Fibroblast of lung (primary cell): ENCODE measurements at regions not wholly inside any gene's neighbourhood (a gene's known extent, or its start where the extent isn't known, plus 50 kb on each side); places are given as distances from the start of the nearest gene placed in this dataset.

Source experiments
- DNase-seq, 2 donors: peaks; one replicate each; pipeline versions ENCODE4 v3.0.0 to v3.0.0-alpha.2; 2010; ENCODE audit warnings: low read depth in 2 of 2
- H2AFZ ChIP-seq: 2 replicates; pipeline ENCODE4 v1.5.1; 2012; ENCODE audit warnings: low read length, control low read depth, inconsistent platforms
- H3K27ac ChIP-seq: 2 replicates; pipeline ENCODE4 v1.5.1; 2011; ENCODE audit warnings: low read length, control low read depth; ENCODE audit not compliant: insufficient read depth
- H3K27me3 ChIP-seq: 2 replicates; pipeline ENCODE4 v1.5.1; 2011; ENCODE audit warnings: mild to moderate bottlenecking, low read length; ENCODE audit not compliant: control insufficient read depth, insufficient read depth
- H3K36me3 ChIP-seq: 2 replicates; pipeline ENCODE4 v1.5.1; 2011; ENCODE audit warnings: low read length; ENCODE audit not compliant: control insufficient read depth, insufficient read depth
- H3K4me1 ChIP-seq: 2 replicates; pipeline ENCODE4 v1.5.1; 2011; ENCODE audit warnings: low read length; ENCODE audit not compliant: control insufficient read depth, insufficient read depth; ENCODE audit errors: extremely low read depth
- H3K4me2 ChIP-seq: 2 replicates; pipeline ENCODE4 v1.5.1; 2011; ENCODE audit warnings: low read length, control low read depth; ENCODE audit not compliant: insufficient read depth; ENCODE audit errors: extremely low read depth
- H3K4me3 ChIP-seq, 4 experiments: fragments of 200-600 bp in 1 of 4; sonication (generic) in 1 of 4; replicated peaks in 1 of 4; 2 replicates each; pipeline ENCODE4 v1.5.1; 2011 to 2016; ENCODE audit warnings: low read length in 4 of 4, low read depth in 3 of 4, mild to moderate bottlenecking in 3 of 4, control low read depth in 2 of 4, inconsistent platforms in 1 of 4, mixed read lengths in 1 of 4; ENCODE audit not compliant: insufficient read depth in 1 of 4; ENCODE audit errors: control extremely low read depth in 1 of 4
- H3K79me2 ChIP-seq: 2 replicates; pipeline ENCODE4 v1.5.1; 2012; ENCODE audit warnings: mild to moderate bottlenecking, low read length, inconsistent platforms; ENCODE audit not compliant: control insufficient read depth, insufficient read depth
- H3K9ac ChIP-seq: 2 replicates; pipeline ENCODE4 v1.5.1; 2011; ENCODE audit warnings: mild to moderate bottlenecking, low read length, control low read depth; ENCODE audit not compliant: insufficient read depth
- H3K9me3 ChIP-seq: 2 replicates; pipeline ENCODE4 v1.5.1; 2012; ENCODE audit warnings: low read depth, low read length; ENCODE audit not compliant: control insufficient read depth, insufficient read depth
- H4K20me1 ChIP-seq: 2 replicates; pipeline ENCODE4 v1.5.1; 2011; ENCODE audit warnings: low read length; ENCODE audit not compliant: control insufficient read depth, insufficient read depth; ENCODE audit errors: extremely low read depth
- CTCF ChIP-seq, 2 donors: IDR thresholded peaks in 1 of 2; conservative IDR thresholded peaks in 1 of 2; 1 replicate in 1 of 2; 2 replicates in 1 of 2; pipeline ENCODE4 v1.5.1; 2011 to 2012; ENCODE audit warnings: low read length in 2 of 2, control low read depth in 1 of 2, inconsistent platforms in 1 of 2, low read depth in 1 of 2, mild to moderate bottlenecking in 1 of 2
- EZH2 ChIP-seq: IDR thresholded peaks from 2 replicates; pipeline ENCODE4 v1.5.1; 2012; ENCODE audit warnings: low read length, control low read depth, mild to moderate bottlenecking; ENCODE audit errors: missing control alignments

- Histone ChIP-seq H3K4me1 (no peaks in the 10 kb centered on the region), H3K4me2 (no peak overlapping the region), H3K9ac (no peak overlapping the region), H3K79me2 (no peaks in the 10 kb centered on the region), H3K36me3 (no peaks in the 10 kb centered on the region), H2AFZ (no peak overlapping the region), H4K20me1 (no peaks in the 10 kb centered on the region), H3K27me3 (no peaks in the 10 kb centered on the region), H3K4me3 (no peak overlapping the region), H3K27ac (no peak overlapping the region), H3K9me3 (no peaks in the 10 kb centered on the region)
- TF ChIP-seq EZH2 = no peak
- no peak for TF ChIP-seq CTCF (conservative IDR thresholded peaks at IDR 0.05 in 1 of 2, IDR thresholded peaks at IDR 0.05 in 1 of 2; ENCODE audit: low read depth in 1 of 2, low read length in 2 of 2)
- no peak for DNase-seq
These were observed 142.0 kb upstream of the SPOPL start for GRCh38 chr2:138359532-138359931.

- H3K27me3 ChIP-seq = no peaks in the 10 kb centered on the region
- H3K79me2 ChIP-seq = no peaks in the 10 kb centered on the region
- no peak overlapping the region for H3K9ac ChIP-seq
- H3K4me1 ChIP-seq = no peaks in the 10 kb centered on the region
- no peaks in the 10 kb centered on the region for H3K36me3 ChIP-seq
- H3K27ac ChIP-seq = no peak overlapping the region
- H3K4me3 ChIP-seq = no peak overlapping the region
- peak; percentile 39 to 77 for DNase-seq
- TF ChIP-seq EZH2 = no peak
- no peak for TF ChIP-seq CTCF (conservative IDR thresholded peaks at IDR 0.05 in 1 of 2, IDR thresholded peaks at IDR 0.05 in 1 of 2; ENCODE audit: low read depth in 1 of 2, low read length in 2 of 2)
- no peak overlapping the region for H3K4me2 ChIP-seq
- no peak overlapping the region for H2AFZ ChIP-seq
- no peaks in the 10 kb centered on the region for H4K20me1 ChIP-seq
- H3K9me3 ChIP-seq = no peaks in the 10 kb centered on the region
These were observed 136.9 kb upstream of the SPOPL start for GRCh38 chr2:138364554-138365162.

- TF ChIP-seq EZH2 (no peak), CTCF (conservative IDR thresholded peaks at IDR 0.05 in 1 of 2, IDR thresholded peaks at IDR 0.05 in 1 of 2; ENCODE audit: low read depth in 1 of 2, low read length in 2 of 2) (no peak)
- Histone ChIP-seq H3K9ac (no peak overlapping the region), H3K4me2 (no peak overlapping the region), H3K4me1 (no peaks in the 10 kb centered on the region), H4K20me1 (no peaks in the 10 kb centered on the region), H3K27me3 (no peaks in the 10 kb centered on the region), H2AFZ (no peak overlapping the region), H3K36me3 (no peaks in the 10 kb centered on the region), H3K27ac (no peak overlapping the region), H3K79me2 (no peaks in the 10 kb centered on the region), H3K9me3 (no peaks in the 10 kb centered on the region), H3K4me3 (no peak overlapping the region)
- peak in 1 of 2 donors; percentile 34 for DNase-seq
These were observed 136.0 kb upstream of the SPOPL start for GRCh38 chr2:138365581-138365980.
